ENCODE measurements at regions not wholly inside any gene's neighbourhood (a gene's known extent, or its start where the extent isn't known, plus 50 kb on each side); places are given as distances from the start of the nearest gene placed in this dataset.

DNA sequence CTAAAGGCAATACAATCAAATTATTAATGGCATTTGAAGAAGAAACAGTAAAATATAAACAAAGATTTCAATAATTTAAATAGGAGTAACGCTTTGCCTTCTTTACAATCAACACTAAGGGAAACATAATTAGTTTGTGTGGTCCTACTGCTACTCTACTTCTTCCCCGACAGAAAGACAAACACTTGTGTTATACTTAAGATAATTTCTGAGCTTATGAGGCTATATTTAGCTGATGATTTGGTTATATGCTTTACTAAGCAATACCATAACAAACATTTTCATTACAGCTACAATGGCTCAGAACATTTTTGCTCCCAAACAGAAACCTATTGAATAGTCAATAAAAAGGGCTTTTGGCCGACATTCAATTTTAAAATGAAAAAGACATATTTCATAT lies 1217.2 kb upstream of the GJE1 start:
- no peak overlapping the region for H3K4me3 ChIP-seq (ENCODE audit: low read length)
- no peaks in the 10 kb centered on the region for H4K20me1 ChIP-seq (ENCODE audit: insufficient read depth)
- no peak overlapping the region for H2AFZ ChIP-seq (ENCODE audit: low read depth, low read length)
- no peaks in the 10 kb centered on the region for H3K79me2 ChIP-seq (replicated peaks; ENCODE audit: insufficient read depth, low read length)
- no peaks in the 10 kb centered on the region for H3K9me3 ChIP-seq (ENCODE audit: low read length)
- no peaks in the 10 kb centered on the region for H3K36me3 ChIP-seq (ENCODE audit: insufficient read depth, low read length)
- H3K27me3 ChIP-seq (ENCODE audit: insufficient read depth, low read depth, low read length) = no peaks in the 10 kb centered on the region
- H3F3A ChIP-seq (ENCODE audit: insufficient read depth, low read length, poor library complexity, severe bottlenecking) = no peaks in the 10 kb centered on the region
- no peaks in the 10 kb centered on the region for H3K9me2 ChIP-seq (ENCODE audit: insufficient read depth, low read length)
- TF ChIP-seq SMC3 (conservative IDR thresholded peaks at IDR 0.05; ENCODE audit: poor library complexity) = no peak
- no peak for TF ChIP-seq EZH2 (IDR thresholded peaks at IDR 0.05; ENCODE audit: borderline replicate concordance, insufficient read depth, low read length, poor library complexity, severe bottlenecking)
- TF ChIP-seq RAD21 (conservative IDR thresholded peaks at IDR 0.05) = no peak
- TF ChIP-seq TAF1 (IDR thresholded peaks at IDR 0.05; ENCODE audit: low read depth) = no peak
- no peak for TF ChIP-seq CTCF (IDR thresholded peaks at IDR 0.05; ENCODE audit: poor library complexity, severe bottlenecking)
- TF ChIP-seq MXI1 (conservative IDR thresholded peaks at IDR 0.05; ENCODE audit: poor library complexity, severe bottlenecking) = no peak
- TF ChIP-seq, protein P1, sequence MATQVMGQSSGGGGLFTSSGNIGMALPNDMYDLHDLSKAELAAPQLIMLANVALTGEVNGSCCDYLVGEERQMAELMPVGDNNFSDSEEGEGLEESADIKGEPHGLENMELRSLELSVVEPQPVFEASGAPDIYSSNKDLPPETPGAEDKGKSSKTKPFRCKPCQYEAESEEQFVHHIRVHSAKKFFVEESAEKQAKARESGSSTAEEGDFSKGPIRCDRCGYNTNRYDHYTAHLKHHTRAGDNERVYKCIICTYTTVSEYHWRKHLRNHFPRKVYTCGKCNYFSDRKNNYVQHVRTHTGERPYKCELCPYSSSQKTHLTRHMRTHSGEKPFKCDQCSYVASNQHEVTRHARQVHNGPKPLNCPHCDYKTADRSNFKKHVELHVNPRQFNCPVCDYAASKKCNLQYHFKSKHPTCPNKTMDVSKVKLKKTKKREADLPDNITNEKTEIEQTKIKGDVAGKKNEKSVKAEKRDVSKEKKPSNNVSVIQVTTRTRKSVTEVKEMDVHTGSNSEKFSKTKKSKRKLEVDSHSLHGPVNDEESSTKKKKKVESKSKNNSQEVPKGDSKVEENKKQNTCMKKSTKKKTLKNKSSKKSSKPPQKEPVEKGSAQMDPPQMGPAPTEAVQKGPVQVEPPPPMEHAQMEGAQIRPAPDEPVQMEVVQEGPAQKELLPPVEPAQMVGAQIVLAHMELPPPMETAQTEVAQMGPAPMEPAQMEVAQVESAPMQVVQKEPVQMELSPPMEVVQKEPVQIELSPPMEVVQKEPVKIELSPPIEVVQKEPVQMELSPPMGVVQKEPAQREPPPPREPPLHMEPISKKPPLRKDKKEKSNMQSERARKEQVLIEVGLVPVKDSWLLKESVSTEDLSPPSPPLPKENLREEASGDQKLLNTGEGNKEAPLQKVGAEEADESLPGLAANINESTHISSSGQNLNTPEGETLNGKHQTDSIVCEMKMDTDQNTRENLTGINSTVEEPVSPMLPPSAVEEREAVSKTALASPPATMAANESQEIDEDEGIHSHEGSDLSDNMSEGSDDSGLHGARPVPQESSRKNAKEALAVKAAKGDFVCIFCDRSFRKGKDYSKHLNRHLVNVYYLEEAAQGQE (IDR thresholded peaks at IDR 0.05; ENCODE audit: borderline replicate concordance) = no peak
- no peak for TF ChIP-seq EP300 (conservative IDR thresholded peaks at IDR 0.05; ENCODE audit: poor library complexity, severe bottlenecking)
- TF ChIP-seq POLR2AphosphoS5 (IDR thresholded peaks at IDR 0.05) = no peak
- peak overlapping the region; percentile 15 for H3K9ac ChIP-seq (ENCODE audit: low read length)
- H3K27ac ChIP-seq (ENCODE audit: low read length) = no peak overlapping the region
- no peak overlapping the region for H3K4me2 ChIP-seq (ENCODE audit: low read length)

GRCh38 chr6:140915103-140915502 lies 1217.6 kb upstream of the GJE1 start:
- Histone ChIP-seq H4K20me1 (ENCODE audit: insufficient read depth) (no peaks in the 10 kb centered on the region), H3K4me2 (ENCODE audit: low read length) (no peak overlapping the region), H3K27ac (ENCODE audit: low read length) (peak overlapping the region; percentile 1), H3K9me2 (ENCODE audit: insufficient read depth, low read length) (no peaks in the 10 kb centered on the region), H3K27me3 (ENCODE audit: insufficient read depth, low read depth, low read length) (no peaks in the 10 kb centered on the region), H3F3A (ENCODE audit: insufficient read depth, low read length, poor library complexity, severe bottlenecking) (no peaks in the 10 kb centered on the region), H3K9ac (ENCODE audit: low read length) (no peak overlapping the region), H3K36me3 (ENCODE audit: insufficient read depth, low read length) (no peaks in the 10 kb centered on the region), H3K9me3 (ENCODE audit: low read length) (no peaks in the 10 kb centered on the region), H3K4me3 (ENCODE audit: low read length) (no peak overlapping the region), H3K79me2 (replicated peaks; ENCODE audit: insufficient read depth, low read length) (no peaks in the 10 kb centered on the region), H2AFZ (ENCODE audit: low read depth, low read length) (no peak overlapping the region)
- TF ChIP-seq POLR2AphosphoS5 (IDR thresholded peaks at IDR 0.05) = peak; percentile 91
- TF ChIP-seq, protein P1 (IDR thresholded peaks at IDR 0.05; ENCODE audit: borderline replicate concordance) = no peak
- no peak for TF ChIP-seq MXI1 (conservative IDR thresholded peaks at IDR 0.05; ENCODE audit: poor library complexity, severe bottlenecking)
- peak; percentile 90 for TF ChIP-seq EP300 (conservative IDR thresholded peaks at IDR 0.05; ENCODE audit: poor library complexity, severe bottlenecking)
- TF ChIP-seq CTCF (IDR thresholded peaks at IDR 0.05; ENCODE audit: poor library complexity, severe bottlenecking) = peak; percentile 58
- no peak for TF ChIP-seq TAF1 (IDR thresholded peaks at IDR 0.05; ENCODE audit: low read depth)
- peak; percentile 58 for TF ChIP-seq SMC3 (conservative IDR thresholded peaks at IDR 0.05; ENCODE audit: poor library complexity)
- peak; percentile 54 for TF ChIP-seq RAD21 (conservative IDR thresholded peaks at IDR 0.05)
- TF ChIP-seq EZH2 (IDR thresholded peaks at IDR 0.05; ENCODE audit: borderline replicate concordance, insufficient read depth, low read length, poor library complexity, severe bottlenecking) = no peak

Data from neural cell (in vitro differentiated cells).